ENCODE measurements at regions not wholly inside any gene's neighbourhood (a gene's known extent, or its start where the extent isn't known, plus 50 kb on each side); places are given as distances from the start of the nearest gene placed in this dataset.

DNA sequence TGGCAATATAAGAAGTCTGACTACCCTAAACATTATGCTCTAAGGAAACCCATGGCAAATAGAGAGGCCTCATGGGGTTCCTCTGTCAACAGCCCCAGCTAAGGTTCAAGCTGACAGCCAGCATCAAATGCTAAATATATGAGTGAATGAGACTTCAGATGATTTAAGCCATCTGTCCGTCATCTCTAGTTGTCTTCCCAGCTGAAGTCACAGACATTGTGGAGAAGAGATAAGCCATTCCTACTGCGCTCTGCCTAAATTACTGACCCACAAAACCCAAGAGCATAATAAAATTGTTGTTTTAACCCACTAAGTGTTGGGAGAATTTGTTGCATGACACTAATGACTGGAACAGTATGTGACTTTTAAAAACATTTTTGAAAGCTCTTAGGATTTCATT is 87.3 kb upstream of the IGSF10 start:
- TF ChIP-seq, protein P1, sequence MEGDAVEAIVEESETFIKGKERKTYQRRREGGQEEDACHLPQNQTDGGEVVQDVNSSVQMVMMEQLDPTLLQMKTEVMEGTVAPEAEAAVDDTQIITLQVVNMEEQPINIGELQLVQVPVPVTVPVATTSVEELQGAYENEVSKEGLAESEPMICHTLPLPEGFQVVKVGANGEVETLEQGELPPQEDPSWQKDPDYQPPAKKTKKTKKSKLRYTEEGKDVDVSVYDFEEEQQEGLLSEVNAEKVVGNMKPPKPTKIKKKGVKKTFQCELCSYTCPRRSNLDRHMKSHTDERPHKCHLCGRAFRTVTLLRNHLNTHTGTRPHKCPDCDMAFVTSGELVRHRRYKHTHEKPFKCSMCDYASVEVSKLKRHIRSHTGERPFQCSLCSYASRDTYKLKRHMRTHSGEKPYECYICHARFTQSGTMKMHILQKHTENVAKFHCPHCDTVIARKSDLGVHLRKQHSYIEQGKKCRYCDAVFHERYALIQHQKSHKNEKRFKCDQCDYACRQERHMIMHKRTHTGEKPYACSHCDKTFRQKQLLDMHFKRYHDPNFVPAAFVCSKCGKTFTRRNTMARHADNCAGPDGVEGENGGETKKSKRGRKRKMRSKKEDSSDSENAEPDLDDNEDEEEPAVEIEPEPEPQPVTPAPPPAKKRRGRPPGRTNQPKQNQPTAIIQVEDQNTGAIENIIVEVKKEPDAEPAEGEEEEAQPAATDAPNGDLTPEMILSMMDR (IDR thresholded peaks at IDR 0.05), result no peak
- TF ChIP-seq POLR2AphosphoS5 (IDR thresholded peaks at IDR 0.05; ENCODE audit: low read depth, low read length), result no peak
- TF ChIP-seq TCF7L2 (IDR thresholded peaks at IDR 0.05; ENCODE audit: low read depth, low read length), result no peak
